HT1080 (cell line): ENCODE measurements at regions not wholly inside any gene's neighbourhood (a gene's known extent, or its start where the extent isn't known, plus 50 kb on each side); places are given as distances from the start of the nearest gene placed in this dataset.

ENCODE experiments used
- DNase-seq: peaks from one replicate; pipeline ENCODE4 v3.0.0-alpha.2; 2015; ENCODE audit warnings: low read depth

DNA sequence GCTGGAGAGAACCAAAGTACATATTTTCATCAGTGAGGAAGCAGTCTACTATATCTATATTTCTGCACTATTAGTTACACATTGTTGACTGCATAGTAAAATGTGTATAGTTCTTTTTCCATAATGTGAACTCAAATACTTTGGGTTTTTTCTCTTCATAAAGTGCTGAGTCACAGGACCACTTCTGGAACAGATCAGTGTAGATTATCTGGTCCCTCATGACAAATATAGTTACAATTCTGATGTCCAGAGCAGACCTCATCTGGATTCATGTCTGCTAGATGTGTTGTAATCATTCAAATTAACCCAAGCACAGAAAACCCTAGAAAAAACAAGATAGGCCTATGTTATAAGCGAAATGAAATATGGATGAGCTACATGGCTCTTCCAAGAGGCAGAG lies 171.4 kb downstream of the SUCLA2 start:
- no peak for DNase-seq

DNA sequence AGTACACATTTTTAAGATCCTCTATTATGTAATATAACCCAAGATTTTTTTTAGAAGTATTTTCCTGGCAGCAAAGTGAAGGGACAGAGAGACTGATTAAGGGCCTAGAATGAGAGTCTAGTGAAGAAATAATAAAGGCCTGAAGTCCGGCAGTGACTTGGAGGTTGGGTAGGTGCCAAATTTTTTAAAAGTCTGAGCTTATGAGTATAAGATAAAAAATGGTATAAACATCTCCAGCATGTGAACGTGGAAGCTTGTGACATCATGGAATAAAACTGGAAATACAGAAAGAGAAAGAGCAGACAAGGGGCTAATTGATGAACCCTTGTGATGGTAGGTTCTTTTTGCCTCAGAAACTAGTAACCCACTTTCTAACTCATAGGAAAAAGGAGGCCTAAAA lies 174.6 kb downstream of the SUCLA2 start:
- no peak for DNase-seq

DNA sequence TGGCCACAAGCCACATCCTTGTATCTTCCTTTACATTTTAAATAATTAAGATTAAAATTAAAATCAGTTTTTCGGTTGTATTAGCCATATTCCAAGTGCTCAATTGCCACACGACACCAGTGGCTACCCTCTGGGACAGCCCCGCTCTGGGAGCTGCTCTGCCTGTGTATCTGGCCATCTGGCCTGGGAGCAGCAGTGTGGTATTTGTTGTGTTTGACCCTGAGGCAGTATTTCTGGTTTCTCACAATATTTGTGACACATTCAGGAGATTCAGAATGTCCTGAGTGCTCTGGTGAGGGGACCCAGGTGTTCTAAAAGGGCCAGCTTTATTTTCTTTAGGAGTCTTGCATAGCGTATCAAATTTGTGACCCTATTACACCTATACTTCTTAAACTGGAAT lies 179.0 kb downstream of the SUCLA2 start:
- DNase-seq: no peak

DNA sequence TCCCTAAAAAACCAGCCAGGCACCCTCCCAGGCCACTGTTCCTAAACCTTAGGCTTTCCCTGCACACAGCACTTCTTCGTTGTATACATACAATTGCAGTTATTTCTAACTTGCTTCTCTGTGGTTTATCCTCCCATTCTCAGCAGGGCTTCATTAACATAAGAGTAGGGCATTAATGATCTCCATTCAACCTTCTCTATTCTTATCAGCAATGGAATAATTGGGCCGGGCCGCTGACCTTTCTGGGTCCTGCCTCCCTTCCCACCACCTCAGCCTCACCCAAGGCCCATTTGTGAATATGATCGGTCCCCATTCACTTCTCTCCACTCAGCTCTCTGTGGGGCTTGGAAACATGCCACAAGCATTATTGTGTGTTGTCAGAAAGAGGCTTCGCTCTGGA lies 184.2 kb downstream of the SUCLA2 start:
- no peak for DNase-seq

DNA sequence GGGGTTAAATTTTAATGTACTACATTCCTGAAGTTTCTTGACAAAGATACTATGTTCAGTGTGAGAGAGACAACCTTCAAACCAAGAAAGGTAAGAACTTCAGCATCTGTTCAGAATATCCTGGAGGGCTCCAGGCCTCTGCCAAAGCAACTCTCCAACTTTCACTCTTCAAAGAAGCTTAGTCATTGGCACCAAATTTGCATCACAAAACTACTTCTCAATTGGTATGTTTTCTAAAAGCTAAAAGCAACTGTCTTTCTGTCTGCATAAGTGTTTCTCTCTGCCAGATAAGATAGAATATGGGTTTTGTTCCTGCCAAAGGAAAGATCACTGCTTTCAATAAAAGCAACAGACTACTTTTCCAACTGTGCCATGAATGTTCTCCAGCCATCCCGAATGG lies 187.4 kb downstream of the SUCLA2 start:
- no peak for DNase-seq

DNA sequence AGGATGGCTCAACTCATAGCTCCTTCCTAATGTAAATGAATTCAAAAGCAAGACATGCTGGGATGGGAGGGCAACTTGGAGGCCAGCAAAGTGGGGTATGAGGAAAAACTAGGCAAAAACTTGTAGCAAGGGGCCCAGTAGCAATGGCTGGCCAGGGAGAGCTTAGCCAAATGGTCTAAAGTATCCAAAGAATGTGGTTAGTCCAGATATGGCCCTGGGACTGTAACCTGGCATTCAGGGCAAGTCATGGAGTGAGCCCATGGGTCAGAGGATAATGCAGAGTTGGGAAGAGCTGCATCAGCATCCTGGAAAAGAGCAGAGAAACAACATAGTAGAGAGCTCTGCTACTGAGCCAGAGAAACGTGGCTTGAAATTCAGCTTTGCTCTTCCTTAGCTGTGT lies 191.7 kb downstream of the SUCLA2 start:
- DNase-seq: no peak

DNA sequence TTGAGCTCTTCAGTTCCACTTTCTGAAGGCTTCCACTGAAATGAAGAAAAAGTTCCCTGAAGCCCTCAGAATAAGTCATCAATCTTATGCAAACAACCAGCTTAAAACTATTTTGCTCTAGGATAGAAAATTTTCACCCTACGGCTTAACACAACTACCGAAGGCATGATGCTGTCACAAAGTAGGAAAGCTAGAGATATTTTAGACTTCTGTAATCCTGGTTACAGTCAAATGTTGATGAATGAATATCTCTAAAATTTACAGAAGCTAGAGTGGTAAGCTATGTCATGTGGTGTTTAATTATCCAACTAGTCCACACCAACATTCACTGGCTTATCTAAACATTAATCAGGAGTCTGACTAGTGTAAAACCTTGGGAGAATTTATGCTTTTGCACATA lies 197.9 kb downstream of the SUCLA2 start:
- DNase-seq: no peak

DNA sequence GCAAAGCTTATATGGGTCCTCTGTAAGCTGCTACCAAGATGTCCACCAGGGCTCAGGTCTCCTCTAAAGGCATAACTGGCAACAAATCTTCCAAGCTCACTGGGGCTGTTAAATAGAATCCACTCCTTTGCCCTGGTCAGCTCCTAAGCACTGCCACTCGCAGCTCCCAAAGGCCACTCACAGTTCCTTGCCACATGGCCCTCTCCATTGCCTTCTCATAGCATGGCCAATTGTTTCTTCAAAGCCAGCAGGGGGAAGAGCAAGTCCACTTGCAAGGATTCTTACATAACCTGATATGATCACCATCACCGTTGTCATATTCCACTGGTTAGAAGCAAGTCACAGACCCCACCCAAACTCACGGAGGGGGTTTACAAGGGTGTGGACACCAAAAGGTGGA lies 199.5 kb downstream of the SUCLA2 start:
- no peak for DNase-seq

DNA sequence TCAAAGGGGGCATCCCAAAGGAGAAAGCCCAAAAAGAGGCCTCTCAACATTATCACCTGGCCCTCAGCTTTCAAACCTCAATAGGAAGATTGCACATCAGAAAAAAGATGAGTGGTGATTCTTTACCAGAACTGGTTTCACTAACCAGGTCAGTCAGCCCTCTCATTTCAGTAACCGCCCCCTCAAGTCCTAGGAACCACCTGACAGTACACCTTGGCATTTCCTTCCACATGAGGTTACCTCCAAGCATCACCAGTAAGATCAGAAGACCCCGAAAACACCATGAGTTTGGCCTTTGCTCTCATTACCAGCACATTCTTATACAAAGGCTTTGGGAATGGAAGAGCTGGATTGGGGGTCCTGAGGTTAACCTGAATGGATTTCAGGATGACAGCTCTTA lies 200.5 kb downstream of the SUCLA2 start:
- DNase-seq: no peak

DNA sequence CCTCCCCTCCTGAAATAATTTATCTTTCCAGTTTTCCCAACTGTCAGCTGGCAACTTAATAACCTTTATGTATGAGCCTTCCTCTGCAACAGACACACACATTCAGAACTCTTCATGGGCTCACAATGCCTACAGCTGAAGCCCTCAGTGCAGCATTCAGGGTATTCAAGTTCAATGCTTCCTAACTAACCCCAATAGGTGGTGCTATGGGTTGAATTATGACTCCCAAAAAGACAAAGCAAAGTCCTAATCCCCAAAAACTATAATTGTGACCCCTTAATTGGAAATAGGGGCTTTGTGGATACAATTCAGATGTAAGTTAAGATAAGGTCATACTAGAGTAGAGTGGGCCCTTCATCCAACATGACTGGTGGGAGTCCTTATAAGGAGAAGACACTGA lies 202.2 kb downstream of the SUCLA2 start:
- peak; percentile 7 for DNase-seq

DNA sequence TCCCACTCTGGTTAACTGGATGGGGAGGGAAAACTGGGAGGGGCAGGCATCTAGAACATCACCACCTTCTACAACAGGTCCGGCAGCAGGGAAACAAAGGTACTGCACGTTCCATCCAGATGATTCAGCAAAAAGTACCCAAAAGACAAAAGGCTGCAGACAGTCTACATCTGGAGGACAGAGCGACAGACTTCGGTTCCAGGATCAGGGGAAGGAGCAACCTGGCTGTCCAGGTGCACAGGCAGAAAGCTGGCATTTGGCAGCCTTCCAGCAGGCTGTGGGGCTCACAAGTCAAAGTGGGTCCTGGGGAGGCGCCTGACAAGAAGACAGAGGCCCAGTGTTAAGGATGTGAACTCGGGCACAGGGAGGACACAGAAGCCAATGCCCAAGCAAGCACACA lies 202.9 kb downstream of the SUCLA2 start:
- no peak for DNase-seq

DNA sequence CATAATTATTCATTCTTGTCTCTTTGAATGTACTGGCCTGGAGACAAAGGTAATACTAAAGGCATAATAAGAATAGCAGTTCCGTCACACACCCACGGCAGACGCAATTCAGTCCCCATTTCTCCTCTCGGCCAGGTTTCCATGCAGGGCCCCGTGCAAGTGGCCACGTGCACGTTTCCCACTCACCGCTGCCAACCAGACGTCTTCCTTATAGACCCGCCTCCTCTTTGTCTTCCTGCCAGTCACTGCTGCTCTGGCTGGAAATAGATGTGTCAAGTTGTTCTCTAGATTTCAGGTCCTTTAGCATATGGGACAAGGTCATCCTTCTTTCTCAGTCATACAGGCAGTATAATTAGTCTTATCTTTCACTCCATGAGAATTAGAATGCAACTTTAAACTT lies 204.3 kb downstream of the SUCLA2 start:
- DNase-seq: no peak

DNA sequence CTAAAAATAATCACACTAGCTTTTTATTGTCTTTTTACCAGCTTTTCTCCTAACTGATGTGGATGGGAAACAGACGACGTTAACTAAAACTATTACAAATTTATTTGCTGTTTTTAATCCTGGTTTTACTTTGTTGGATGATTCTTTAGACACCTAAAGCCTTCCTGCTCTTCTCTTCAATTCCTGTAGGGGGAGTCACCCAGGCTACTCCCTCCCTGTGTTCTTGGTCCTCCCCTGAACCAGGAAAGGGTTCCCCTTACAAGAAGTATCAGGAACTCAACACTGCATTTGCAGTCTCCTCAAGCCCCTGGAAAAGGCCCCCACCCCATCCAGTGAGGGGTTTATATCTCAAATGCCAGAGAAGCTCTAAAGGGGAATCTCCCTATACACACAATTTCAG lies 206.1 kb downstream of the SUCLA2 start:
- DNase-seq: no peak

DNA sequence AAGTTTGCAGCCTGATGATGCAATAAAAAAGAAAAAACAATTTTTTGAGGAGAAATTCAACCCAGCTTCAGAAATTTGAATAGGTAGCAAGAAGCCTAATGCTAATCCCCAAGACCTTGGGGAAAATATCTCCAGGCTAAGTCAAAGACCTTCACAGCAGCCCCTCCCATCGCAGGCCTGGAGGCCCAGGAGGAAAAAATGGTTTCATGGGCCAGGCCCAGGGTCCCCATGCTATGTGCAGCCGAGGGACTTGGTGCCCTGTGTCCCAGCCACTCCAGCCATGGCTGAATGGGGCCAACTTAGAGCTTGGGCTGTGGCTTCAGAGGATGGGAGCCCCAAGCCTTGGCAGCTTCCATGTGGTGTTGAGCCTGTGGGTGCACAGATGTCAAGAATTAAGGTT lies 210.3 kb downstream of the SUCLA2 start:
- DNase-seq: no peak

DNA sequence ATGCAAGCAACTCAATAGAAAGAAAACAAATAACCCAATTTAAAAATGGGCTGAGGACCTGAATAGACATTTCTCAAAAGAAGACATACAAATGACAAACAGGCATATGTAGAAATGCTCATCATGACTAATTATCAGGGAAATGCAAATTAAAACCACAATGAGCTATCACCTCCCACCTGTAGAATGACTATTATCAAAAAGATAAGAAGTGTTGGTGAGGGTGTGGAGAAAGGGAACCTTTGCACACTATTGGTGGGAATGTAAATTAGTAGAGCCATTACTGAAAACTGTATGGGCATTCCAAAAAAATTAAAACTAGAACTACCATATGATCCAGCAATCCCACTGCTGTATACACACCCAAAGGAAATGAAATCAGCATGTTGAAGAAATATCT lies 212.2 kb downstream of the SUCLA2 start:
- DNase-seq: no peak

DNA sequence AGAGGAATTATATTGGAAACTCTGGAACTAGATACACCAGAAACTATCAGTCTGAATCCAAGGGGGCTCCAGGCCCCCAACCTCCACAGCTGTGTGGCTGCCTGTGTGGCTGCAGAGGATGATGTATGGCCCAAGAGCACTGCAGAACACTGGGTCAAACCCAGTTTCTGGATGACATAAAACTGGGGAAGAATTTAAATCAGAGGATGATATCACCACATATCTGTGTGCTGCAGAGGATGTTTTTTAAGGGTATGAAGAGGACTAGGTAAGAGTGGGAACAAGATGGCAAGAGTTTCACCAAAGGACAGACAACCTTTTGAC lies 226.4 kb downstream of the SUCLA2 start:
- DNase-seq: no peak

DNA sequence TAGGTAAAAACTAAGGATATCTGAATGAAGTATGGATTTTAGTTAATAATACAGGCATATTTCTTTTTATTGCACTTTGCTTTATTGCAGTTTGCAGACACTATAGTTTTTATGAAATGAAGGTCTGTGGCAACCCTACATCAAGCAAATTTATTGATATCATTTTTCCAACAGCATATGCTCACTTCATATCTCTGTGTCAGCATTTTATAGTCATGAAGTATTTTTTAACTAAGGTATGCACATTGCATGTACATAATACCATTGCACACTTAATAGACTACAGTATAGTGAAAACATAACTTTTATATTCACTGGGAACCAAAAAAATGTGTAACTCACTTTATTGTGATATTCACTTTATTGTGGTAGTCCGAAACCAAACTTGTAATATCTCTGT lies 236.3 kb downstream of the SUCLA2 start:
- no peak for DNase-seq

DNA sequence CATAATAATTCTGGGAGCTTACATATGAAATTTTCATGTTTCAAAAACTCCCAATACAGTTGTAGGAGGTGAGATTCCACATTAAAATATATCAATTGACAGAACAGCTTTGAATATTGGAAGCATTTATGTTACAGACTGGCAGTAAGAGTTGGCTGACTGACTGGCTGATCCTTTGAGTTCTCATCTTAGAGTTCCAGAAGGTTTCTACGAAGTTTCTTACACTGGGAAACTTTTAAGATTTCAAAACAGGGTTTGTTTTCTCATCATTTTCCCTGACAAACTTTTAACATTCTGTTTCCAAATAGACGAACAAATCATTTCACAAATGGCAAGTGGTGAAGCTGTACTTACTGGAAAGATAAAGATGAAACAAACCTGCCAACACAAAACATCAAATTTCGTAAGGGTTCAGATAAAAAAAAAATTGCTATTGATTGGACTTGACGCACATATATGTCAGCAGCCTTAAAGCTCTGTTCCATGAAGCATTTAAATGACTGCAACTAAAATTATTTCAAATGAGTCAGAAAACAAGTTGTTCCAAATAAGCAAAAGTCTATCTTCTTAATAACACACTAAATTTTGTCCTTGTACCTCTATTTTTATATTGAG lies 243.5 kb downstream of the SUCLA2 start:
- no peak for DNase-seq

DNA sequence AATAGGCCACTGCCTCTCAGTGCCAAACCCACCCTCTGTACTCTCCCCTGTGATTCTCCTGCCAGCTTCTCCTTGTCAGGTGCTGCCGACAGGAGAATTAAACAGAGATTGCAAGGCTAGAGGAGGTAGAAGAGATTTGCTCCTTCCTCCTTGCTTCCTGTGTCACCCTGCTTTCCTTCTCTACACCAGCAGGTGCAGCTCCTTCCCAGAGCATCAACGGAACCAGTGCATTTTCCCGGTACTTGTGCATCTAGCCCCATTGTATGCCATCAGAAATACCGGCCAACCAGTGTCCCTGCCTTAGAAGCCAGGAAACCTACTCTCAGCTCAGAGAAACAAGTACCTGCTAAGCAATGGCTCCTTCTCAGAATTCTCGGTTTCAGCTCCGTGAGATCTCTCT lies 253.2 kb downstream of the SUCLA2 start:
- no peak for DNase-seq

DNA sequence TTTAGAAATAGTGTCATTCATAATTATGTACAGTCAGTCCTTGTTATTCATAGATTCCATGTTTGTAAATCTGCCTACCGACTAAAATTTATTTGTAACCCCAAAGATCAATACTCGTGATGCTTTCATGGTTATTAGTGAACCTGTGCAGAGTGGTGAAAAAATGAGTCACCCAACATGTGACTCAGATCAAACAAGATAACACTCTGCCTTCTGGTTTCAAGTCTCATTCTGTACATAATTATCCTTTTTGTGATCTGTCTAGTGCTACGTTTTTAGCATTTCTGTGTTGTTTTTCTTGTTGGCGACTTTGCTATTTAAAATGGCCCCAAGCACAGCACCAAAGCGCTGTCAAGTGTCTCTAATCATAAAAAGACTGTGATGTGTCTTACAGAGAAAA lies 274.7 kb downstream of the SUCLA2 start:
- peak; percentile 13 for DNase-seq

DNA sequence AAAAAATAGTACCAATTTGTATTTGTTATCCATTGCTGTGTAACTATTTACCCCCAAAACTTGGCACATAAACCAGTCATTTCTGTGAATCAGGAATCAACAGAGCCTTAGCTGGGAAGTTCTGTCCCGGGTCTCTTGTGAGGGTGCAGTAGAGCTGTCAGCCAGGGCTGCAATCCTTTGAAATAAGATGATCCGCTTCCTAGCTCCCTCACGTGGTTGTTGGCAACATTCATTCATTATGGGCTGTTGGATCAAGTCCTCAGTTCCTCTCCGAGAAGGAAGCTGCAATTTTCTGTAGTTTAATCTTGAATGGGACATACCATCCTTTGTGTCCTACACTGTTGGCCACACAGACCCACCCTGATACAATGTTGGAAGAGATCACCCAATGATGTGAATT lies 277.2 kb downstream of the SUCLA2 start:
- DNase-seq: no peak

DNA sequence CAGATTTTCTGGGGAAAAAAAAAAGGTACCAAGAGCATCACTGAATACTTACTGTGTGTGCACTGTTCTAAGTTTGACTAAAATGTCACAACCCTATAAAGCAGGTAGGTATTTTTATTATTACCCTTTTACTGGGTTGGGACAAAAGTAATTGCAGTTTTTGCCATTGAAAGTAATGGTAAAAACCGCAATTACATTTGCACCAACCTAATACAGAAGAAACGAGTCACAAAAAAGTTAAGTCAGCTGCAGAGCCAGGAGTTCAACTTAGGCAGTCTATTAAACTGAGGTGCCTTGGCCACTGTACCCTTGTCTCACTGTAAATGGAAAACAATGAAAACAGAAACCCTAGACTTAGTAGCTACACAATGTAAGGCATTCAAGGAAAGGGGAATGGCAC lies 281.9 kb downstream of the SUCLA2 start:
- no peak for DNase-seq

DNA sequence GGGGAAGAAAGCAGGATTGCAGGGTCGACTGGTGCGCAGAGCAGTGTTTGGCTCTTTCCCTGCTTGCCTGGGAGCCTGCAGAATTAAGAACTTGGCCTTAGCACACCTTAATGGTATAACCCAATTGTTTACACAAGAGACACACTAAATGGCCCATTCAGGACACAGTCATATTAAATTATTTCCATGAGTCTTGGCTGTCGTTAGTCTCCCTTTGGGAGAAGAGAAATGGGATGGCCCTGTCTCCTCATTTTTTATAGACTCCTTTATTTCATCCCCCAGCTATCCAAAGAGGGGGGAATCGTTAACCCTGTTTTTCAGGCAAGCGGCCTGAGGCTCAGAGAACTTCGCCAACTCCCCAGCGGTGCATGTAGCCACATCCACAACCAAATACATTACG lies 282.5 kb downstream of the SUCLA2 start:
- DNase-seq: no peak

DNA sequence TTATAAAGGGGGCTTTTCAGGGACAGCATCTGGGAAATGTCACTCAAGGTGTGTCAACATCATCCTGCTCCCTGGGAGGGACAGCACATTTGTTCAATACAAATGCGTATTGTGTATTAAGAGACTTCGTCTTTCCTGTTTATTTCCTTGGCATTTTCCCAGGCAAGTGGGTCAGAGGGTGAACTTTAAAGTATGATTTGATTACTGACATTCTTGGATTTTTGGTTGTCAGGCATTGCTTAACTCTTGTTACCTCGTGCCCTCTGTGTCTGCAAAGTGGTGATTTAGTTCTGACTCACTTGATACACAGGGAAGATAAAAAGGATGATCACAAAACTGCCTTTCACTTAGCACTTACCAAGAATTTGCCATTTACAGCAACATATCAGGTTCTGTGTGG lies 292.7 kb downstream of the SUCLA2 start:
- peak; percentile 69 for DNase-seq

DNA sequence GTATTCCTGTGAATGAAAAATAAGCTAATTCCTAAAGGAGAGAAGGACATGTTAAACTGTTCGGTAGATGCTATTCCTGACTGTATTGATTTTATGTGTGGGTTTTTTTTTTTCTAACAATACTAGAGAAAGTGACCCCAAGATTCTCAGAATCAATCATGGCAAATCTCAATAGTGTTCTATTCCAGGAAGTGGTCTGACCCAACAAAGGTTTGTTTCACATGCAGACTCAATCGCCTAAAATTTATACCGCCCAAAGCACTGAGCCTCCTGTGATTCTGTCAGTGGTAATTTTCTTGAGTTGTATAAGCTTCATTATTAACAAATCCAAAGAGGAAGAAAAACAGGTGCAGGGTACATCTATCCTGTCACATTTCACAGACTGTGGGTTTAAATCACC lies 293.7 kb downstream of the SUCLA2 start:
- DNase-seq: no peak
